Right lung (tissue), 2 donors: ENCODE measurements at regions not wholly inside any gene's neighbourhood (a gene's known extent, or its start where the extent isn't known, plus 50 kb on each side); places are given as distances from the start of the nearest gene placed in this dataset.
"Not testable (repeated sequence)": the region's sequence is repeated elsewhere in the genome, so short reads cannot be mapped to it uniquely, and the experiment has no call there.

ENCODE experiments used
- DNase-seq, 2 donors: peaks; one replicate each; pipeline ENCODE4 v3.0.0-alpha.2; 2013

DNA sequence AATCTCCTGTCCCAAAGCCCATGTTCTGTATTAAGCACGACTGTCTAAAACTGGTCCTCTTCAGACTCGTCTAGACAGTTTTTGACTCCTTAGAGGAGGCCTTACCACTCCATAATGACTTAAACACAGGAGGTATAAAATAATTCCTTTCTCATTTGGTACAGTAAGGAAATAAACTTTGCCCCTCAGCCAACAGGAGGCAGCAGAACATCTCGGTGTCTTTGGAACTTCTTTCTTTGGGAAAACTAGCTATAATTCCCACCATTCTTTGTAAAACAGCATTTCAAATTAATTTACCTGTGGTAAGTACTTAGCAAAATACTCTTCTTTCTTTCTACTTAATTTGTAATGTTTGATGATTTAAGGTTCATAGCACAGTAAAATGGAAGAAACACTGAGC is 292.7 kb upstream of the G2E3 start:
- no peak for DNase-seq

DNA sequence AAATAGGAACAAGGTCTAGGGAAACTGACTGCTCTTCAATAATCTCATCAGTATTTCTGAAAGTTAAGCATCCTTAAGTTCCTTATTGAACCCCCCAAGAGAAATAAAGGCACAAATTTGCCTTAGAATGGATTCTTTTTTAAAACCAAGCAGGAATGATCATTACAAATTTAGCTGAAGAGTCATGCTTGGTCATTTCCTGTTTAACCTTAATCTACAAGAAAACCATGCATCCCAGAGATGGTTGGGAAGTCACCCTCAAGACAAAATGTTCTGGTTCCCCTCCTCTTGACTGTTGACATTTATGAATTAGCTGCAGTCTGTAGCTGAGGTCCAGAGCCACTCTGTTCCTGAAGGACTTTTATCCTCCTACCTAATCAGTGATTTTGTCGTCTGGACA is 291.8 kb upstream of the G2E3 start:
- no peak for DNase-seq

DNA sequence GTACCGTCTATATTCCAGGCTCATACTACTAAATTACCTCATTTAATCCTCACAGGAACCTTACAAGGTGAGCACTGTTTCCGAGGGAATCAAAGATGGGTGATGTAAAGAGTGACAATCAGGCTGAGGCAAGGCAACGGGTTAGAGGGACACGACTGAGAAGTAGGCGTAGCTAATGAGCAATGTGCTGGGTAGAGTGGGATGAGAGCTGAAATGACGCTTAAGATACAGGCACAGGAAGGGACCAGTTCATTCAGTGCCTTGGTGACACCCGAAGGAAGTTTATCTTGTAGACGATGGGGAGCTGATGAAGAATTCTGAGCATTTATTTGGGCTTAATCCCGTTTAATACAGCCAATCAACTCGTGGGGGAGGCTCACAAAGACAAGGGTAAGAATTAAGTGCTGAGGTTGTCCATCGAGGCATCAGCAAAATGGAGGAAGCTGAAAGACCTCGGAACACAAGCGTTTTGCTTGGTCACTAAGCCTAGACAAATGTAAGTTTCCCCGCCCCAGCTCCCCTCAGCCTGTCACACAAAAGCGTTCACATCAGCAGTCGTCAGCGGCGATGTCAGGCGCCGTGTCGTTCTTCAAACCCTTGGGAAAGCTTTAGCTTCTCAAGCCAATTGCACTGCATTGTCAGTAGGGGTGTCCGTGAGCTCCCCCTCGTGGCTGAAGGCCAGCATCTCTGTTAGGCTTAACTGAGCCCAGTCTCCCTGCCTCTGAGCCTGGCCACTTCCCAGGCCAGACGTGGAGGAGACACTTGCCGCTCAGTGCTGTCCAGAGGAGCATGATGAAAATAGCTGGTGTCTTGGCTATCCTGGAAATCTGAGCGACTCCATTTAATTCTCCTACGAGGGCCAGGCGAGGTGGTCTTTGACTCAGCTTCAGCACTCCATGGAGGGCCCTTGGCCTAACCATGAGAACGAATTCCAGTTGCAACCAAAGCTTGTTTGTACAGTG is 288.5 kb upstream of the G2E3 start:
- peak; percentile 63 to 74 for DNase-seq

DNA sequence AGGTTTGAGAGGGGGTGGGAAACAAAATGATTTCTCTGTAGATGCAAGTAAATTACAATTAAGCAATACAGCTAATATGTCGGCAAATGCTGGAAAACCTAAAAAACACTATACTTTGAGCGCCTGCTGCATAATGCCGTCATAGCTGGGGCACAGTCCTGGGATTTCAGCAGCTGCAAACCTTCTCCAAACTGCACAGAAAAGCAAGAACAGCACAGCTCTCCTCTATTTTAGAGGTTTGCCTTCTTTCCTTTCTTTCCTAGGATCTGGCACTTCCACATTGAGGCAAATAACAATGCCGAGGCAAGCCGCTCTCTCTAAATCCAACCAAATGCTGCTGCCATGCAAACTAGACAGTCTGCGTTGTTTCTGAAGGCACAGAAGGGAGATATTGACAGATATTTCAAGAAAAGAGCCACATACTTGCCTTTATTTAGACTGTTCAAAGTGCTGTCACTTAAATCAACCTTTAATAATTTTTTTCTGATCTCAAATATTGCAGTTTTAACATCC is 287.1 kb upstream of the G2E3 start:
- no peak for DNase-seq

DNA sequence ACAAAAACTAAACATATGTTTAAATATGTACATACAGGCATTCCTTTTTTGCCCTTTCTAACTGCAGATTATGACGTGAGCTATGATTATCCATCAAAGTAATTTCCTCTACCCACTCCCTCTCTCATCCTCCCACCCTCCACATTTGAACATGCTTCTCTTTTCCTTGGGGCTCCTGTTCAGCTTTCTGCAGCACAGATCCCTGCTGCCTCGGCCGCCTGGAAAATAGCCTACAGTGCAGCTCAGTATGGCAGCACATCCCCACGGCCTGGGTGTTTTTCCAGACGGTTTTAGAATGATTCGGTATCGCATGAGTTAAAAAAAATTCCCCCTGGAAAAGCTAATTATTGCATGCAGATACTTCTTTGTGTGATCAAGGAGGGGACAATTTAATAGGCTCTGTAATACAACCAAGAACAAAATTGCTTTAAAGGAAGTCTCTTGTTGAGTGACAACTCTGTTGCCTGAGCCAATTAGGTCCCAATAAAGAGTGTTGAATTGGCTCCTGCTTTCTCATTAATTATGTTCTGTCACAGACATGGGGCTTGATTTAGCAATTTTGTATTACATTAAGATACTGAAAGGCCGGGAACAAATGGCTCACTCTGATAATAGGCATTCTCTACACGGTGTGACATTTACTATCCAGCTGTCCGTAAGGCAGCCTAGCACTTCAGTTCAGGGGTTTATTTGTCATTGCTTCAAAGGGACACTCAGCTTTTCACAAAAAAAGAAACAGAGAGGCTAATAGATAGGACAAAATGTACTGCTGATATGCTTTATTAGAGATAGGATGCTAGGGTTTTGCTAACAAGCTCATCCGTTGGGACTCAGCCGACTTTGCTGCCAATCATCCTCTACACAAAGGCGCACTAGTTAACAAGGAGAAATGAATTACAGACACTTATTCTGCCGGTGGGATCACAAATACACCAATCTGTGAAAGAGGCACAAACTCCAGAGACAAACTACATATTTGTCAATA is 285.8 kb upstream of the G2E3 start:
- no peak for DNase-seq

DNA sequence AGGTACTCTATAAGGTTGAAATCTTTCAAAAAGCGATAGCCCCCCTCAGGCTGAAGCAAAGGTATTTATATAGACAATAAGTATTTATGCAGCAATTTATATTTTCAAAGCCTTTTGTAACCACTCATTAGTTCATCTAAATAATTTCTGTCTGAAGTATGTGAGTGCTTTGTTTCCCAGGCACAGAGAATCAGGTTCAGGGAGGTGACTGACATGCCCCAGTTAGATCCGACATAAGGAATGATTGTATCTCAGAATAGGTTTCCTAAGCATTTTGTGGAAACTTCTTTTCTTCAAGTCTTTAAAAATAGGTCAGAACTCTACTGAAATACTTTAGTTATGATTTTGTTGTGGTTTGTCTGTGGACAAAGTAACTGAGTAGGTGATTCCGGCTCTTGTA is 283.4 kb upstream of the G2E3 start:
- DNase-seq = no peak

DNA sequence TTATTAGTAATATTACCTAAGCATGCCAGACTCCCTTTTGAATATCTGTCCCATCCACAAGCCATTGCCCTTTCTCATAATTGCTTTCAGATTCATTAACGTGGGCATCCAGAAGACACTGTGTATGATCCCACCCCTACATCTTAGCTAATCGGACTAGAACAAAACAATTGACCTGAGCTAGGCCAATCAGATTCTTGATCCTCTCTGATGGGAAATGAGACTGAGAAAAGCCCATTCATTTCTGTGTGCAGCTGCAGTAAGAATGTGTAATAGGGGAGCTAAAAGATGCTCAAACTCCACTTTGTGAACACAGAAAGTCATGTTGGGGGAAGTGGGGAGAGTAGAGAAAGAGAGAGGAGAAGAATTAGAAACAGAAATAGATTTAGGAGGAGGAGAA is 281.7 kb upstream of the G2E3 start:
- DNase-seq = no peak

DNA sequence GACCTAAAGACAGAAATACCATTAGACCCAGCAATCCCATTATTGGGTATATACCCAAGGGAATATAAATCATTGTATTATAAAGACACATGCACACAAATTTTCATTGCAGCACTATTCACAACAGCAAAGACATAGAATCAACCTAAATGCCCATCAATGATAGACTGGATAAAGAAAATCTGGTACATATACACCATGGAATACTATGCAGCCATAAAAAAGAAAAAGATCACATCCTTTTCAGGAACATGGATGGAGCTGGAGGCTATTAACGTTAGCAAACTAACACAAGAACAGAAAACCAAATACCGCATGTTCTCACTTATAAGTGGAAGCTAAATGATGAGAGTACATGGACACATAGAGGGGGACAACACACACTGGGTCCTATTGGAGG is 280.1 kb upstream of the G2E3 start:
- DNase-seq = not testable (repeated sequence)

DNA sequence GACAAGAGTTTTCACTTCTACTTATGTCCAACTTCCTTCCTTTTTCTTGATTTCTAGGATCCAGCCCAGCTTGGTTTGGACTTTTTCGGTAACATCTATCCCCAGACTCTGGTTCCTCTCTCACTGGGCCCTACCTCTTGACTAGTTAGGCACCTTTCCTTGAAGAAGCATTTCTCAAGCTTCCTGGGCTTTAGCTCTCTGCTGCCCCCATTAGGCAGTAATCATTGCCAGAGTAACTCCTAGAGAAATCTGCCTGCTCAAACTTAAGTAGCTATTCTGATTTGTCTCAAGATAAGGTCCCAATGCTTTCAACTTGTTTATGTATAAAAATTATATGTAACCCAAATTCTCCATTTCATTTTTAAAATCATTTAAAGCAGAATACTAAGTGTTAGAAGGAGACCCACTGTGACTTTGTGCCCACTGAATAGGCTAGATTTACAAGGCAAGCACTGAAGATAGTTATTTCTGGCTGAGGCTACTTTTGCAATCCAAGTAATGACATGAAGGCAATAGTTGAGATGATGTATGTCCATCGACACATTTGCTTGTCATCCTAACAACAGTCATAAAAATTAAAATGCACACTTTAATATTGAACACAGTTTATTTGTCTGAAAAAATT is 275.0 kb upstream of the G2E3 start:
- no peak for DNase-seq

DNA sequence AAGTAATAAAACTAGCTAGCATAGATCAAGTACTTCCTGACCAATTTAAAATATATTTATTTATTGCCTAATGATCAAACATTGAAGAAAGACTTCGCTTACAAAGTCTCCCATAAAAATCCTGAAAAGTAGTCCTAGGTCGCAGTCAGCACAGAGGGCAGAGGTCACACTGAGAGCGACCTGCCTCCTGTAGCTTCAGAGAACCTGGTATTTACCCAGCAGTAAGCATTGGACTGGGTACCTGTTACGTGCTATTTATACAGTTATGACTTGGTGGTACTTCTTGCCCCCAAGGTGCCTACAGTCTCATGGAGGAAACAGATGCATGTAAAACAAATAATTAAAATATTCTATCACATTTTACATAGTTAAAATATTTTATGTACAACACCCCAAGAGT is 274.1 kb upstream of the G2E3 start:
- no peak for DNase-seq

DNA sequence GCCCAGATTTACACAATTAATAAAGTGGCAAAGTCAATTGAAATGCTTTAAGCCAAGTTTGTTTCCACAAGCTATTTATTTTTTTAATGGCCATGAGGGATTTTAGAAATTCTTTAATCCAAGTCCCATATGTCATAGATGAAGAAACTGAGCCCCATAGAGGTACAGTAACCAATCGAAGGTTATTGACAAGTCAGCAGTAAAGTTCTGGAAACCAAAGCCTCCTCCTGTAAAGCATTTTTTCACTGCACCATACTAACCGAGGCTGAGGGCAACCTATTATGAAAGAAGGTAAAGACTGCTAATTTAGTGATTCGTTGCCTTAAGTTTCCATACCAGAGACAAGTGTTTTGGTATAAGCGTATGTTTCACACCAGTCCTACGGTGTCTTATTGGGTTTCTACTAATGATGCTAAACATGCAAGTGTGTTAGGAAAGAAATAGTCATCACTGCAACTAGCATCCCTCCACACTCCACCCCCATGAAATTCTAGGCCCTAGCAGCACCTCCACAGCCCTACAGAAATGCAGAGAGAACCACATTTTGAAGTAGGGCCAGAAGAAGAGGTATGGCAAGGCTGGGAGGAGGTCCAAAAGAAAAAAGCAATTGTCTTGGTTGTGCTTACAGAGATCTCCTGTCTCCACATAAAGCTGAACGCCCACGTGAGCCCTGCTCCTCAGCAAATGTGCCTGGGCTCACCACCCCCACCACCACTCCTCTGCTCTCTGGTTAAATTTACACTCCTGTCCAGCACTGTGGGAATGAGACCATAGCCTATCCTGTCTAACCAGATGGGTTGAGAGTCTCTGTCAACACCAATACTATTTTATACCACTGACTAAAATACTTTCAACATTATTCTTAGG is 271.1 kb upstream of the G2E3 start:
- no peak for DNase-seq

DNA sequence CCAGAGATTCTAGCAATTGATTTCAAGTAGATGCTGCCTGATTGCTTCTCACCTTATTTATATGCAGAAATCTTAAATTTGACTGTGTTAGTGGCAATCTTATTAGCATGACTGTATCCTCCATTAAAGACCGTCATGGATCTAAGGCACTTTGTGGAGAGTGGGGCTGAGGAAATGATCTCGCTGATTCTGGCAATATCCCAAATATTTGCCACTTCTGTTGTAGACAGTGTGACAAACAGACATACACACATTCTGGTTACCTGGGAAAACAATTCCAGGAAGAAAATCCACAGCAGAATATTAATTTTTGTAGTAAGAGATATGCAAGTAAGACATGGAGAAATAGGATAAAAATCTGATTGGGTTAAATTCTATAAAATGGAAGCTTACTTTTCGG is 269.0 kb upstream of the G2E3 start:
- no peak for DNase-seq

DNA sequence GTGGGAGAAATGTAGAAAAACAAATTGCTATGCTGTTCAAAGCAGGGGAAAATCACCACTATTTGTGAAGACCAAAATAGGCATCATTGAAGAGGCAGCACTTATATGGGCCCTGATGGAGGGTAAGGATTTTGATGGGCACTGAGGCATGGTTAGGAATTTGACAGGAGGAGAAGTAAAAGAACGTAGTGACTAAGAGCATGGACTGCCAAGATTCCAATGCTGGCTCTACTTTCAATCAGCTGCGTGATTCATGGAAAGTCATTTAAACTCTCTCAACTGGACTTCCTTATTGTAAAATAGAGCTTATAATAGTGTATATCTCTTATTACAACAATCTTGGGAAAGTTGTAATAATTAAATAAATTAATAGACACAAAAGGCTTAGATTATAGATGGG is 267.7 kb upstream of the G2E3 start:
- DNase-seq = no peak

DNA sequence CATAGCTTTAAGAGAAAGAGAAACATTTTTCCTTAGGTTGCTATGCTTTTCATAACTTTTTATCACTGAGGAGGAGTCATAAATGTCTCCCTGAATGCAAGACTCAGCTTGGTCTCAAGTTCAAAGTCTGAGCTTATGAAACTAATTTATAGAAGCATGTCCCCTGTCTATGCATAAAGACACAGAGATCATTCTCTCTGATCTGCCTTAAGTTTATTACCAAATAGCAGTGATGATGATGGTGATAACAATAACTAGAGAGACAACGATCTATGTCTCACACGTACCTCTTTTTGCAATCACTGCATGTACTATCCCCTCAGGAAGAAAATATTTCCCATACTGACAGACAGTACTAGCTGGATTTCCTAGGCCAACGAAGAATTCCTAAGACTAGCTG is 266.4 kb upstream of the G2E3 start:
- DNase-seq = no peak

DNA sequence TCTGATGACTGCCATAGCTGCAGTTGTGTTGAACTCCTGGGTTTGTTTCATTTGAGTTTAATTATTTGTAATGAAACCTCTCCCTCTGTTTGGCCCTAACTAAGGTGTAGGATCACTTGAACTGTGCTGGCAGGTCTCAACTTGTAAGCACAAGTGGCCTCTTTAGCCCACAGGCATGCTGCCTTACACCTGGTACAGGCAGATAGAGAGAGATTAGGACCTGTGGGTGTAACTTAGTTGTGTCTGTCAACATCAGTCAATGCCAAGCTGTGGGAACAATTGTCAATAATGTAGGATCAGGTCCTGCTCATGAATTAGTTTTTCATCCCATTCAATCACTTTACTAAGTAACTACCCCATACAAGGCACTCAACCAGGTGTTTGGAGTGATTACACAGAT is 263.0 kb upstream of the G2E3 start:
- no peak for DNase-seq

DNA sequence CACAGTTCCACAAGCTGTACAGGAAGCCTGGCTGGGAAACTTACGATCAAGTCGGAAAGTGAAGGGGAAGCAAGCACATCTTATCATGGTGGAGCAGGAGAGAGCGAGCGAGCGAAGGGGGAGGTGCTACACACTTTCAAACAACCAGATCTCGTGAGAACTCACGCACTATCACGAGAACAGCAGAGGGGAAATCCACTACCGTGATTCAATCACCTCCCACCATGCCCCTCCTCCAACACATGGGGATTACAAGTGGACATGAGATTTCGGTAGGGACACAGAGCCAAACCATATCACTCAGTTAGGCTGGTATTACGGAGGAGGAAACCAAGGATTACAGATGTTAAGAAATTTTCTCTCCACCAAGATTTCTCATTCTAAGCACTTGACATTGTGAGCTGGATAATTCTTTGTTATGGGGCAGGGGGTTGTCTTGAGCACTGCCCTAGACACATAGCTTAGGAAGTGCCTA is 262.0 kb upstream of the G2E3 start:
- DNase-seq = no peak

DNA sequence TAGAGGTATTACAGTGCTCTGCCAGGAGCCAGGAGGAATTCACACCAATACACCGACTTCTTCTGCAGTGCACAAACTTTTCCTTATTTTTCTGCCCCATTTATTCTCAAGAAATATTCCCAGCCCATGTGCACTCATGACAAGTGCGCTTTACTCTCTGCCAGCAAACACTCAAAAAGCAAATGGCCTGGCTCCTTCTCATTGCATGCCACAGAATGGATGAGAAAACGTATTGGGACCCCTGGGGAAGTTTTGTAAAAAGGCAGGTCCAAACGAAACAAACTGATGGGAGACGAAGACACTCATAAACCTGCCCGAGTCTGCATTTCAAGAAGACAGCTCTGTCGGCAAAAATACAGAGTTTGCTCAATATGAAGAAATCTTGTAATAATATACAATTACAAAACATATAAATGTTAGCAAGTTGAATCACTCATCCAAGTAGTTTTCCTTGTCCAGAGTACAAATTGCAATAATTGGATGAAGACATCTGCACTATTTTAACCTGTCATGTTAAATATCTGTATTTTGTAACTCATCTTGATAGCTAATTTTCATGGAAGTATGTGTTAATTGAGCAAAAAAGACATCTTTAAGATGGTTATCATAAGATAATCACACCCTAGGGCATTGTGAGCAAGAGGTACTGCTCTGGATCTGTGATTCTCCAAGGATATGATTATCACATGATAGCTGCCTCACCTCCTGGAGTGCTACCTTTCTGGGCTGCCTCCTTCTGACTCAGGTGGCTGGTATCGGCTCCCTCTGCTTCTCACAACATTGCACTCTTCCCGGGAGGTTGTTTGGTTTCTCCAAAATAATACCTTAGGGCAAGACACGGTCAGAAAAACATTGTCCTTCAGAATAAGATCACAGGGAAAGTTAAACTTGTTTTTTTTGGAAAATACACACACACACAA is 260.8 kb upstream of the G2E3 start:
- DNase-seq = no peak

DNA sequence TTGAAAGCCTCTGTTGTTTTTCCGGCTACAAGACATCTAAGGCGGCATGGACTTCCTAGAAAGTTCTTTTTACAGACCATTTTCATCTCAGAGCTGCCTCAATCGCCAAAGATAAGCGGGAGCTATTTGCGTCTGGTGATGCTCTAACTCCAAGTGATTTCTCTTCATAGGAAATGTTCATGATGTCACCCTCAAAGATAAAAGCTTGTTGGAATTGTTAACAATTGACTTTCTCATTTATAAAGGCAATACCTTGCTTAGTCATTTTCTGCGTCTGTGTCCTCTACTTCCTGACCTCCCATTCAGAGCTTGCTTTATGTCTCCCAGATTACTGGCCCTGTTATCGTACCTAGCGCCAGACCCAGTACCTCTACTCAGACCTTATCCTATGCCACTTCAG is 259.0 kb upstream of the G2E3 start:
- DNase-seq = no peak

DNA sequence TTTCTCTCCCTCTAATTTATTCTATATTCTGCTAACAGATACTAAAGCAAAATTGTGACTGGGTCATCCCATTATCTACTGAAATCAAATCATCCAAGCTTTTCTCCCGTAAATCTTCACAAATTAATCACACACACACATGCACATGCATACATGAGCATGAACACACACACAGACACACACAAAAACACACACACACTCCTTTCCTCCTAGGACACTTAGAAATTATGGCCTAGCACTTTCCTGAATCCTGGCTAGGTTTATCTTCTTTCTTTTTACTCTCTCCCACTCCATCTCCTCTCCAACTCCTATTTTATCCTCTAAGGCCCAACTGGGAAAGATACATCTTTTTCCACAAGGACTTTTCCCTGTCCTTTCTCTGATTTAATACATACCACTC is 255.6 kb upstream of the G2E3 start:
- no peak for DNase-seq

DNA sequence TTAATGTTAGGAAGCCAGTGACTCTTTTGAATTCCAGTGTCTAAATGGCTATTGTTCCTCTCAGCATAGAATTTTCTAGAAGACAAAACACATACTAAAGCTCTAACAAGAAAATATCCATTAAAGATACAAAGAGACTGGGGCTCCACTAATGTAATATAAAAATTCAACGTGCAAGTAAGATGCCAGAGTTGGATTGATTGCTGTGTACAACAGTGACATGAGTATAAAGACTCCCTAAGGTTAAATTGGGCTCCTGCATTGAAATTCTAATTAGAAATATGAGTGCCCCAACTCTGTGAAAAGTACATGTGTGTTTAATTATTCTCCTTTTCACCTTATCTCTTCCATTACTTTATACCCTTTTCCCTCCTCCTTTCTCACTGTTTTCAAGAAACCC is 253.6 kb upstream of the G2E3 start:
- no peak for DNase-seq
